GM18873 (cell line): ENCODE measurements at regions not wholly inside any gene's neighbourhood (a gene's known extent, or its start where the extent isn't known, plus 50 kb on each side); places are given as distances from the start of the nearest gene placed in this dataset.
"Not testable (repeated sequence)": the region's sequence is repeated elsewhere in the genome, so short reads cannot be mapped to it uniquely, and the experiment has no call there.

Experiments
- ATAC-seq: cut with Tn5 transposase; IDR thresholded peaks from one replicate; pipeline ENCODE4 v1.9.1; 2021; ENCODE audit warnings: mild to moderate bottlenecking, moderate library complexity, moderate number of reproducible peaks; ENCODE audit not compliant: unreplicated experiment, low FRiP score

- no peak for ATAC-seq
These were observed 506.9 kb upstream of the PCDH10 start for GRCh38 chr4:132642016-132642817.

DNA sequence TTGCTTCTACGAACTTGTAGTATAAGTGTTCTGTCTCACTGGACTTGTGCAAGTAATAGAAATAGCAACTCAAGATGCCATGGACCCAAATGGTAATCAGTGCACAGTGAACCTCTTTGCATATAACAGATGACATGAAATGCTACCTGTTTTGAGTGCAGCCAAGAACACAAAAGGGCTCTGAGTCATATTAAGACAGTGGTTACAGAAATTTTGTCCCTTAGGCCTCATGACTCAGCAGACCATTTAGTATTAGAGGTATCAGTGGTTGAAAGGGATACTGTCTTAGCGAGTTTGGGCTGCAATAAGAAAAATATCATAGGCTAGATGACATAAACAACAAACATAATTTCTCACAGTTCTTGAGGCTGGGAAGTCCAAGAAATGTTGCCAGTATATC, 502.9 kb upstream of the PCDH10 start:
- peak; percentile 76 for ATAC-seq

DNA sequence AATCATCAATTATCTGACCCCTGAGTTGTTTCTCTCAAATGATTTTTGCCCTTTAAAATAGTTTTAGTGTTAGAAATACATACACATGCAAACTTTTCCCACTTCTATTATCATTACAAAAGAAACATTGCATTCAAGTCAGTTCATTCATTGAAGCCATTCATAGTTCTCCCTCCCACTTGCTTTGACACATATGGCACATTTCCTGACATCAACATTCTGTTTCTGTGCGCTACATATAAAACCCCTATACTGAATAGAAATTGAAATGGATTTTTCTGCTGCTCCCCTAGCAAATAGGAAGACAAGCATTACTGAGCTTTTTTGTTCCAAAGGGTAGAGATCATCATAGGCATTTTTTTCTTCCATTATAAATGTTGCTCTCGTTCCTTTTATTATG, 497.9 kb upstream of the PCDH10 start:
- no peak for ATAC-seq

GRCh38 chr4:132660181-132660580, 488.9 kb upstream of the PCDH10 start:
- ATAC-seq: no peak

DNA sequence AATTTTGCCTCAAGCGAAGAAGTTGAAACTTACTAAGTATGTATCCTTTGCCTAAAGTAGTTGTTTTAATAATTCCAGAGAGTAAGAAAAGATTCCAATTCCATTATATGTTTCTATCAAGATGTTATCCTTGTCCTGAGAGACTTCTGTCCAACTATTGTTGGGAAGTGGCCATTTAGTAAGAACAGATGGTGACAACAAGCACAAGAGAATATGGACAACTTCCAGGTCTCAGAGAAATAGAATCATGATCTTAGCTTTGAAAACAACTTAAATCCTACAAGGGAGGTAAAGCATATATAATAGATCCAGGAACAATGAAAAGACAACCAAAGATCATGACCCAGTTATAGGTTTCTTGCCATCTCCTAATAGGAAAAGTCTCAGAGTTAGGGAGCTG, 486.6 kb upstream of the PCDH10 start:
- no peak for ATAC-seq

GRCh38 chr4:132669786-132670185, 479.3 kb upstream of the PCDH10 start:
- no peak for ATAC-seq

- no peak for ATAC-seq
These were observed 478.5 kb upstream of the PCDH10 start for GRCh38 chr4:132670557-132670956.

DNA sequence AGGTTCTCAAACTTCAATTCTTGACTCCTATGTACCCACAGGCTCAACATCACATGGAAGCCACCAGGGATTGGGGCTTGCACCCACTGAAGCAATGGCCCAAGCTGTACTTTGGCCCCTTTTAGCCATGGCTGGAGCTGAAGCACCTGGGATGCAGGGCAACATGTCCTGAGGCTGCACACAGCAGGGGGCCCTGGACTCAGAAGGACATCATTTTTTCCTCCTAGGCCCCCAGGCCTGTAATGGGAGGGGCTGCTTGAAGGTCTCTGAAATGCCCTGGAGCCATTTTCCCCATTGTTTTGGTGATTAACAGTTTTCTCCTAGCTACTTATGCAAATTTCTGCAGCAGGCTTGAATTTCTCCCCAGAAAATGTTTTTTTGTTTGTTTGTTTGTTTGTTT, 465.1 kb upstream of the PCDH10 start:
- no peak for ATAC-seq

DNA sequence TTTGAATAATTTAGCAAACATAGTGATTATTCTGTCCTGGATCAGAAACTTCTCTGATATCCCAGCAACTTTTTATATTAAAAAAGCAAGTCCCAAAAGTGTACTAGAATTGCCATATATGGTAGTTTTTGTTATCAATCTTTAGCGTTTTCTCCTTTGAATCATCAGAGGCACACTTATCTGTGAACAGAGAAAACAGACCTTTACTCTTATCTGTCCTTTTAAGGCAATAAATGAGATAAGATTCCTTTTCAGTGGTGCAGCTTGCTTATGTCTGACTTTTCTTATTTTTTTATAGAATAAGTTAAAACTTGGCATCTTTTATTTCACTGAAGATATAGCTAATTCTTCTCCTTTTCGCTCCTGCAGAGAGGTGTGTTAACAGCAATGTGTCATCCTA, 458.1 kb upstream of the PCDH10 start:
- no peak for ATAC-seq

GRCh38 chr4:132691668-132692067, 457.4 kb upstream of the PCDH10 start:
- ATAC-seq: no peak

DNA sequence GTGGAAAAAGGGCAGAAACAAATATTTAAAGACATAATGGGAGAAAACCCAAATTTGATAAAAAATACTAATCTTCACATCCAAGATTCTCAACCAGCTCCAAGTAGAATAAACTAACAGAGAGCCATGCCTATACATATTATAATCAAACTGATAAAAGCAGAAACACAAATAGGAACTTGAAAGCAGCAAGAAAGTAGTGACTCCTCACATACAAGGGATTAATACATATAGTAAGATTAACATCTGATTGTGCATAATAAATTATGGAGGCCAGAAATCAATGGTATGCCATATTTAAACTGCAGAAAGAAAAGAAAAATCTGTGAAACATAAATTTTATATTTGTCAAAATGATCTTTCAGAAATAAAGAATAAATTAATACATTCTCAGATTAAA, 454.3 kb upstream of the PCDH10 start:
- ATAC-seq: no peak

DNA sequence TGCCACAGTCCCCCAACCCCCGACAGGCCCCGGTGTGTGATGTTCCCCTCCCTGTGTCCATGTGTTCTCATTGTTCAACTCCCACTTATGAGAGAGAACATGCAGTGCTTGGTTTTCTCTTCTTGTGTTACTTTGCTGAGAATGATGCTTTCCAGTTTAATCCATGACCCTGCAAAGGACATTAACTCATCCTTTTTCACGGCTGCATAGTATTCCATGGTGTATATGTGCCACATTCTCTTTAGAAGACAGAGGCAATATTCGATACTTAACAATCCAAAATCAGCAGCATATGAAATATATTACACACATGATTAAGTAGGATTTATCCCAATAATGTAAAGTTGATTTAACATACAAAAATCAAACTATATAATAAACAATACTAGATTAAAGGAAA, 451.6 kb upstream of the PCDH10 start:
- ATAC-seq: not testable (repeated sequence)

GRCh38 chr4:132707955-132708354, 441.1 kb upstream of the PCDH10 start:
- no peak for ATAC-seq

DNA sequence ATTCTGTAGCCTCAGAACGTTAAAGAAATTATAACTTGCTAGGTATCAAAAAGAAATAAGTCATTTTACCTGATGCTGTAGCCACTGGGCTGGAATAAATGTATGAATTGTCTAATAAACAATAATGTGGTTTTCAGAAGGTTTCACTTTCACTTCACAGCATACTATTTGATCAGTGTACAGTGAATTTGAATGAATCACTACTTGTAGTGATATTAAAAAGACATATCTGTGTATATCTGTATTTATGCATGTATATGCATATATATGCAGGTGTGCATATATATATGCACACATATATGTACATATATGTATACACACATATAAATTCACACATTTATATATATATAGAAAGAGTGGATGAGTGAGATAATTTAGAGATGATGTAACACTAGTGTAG, 440.0 kb upstream of the PCDH10 start:
- no peak for ATAC-seq

GRCh38 chr4:132710971-132711370, 438.1 kb upstream of the PCDH10 start:
- ATAC-seq: no peak

- ATAC-seq: no peak
These were observed 411.8 kb upstream of the PCDH10 start for GRCh38 chr4:132737344-132737743.

- ATAC-seq: no peak
These were observed 389.8 kb upstream of the PCDH10 start for GRCh38 chr4:132759199-132759780.

GRCh38 chr4:132763465-132763864, 385.6 kb upstream of the PCDH10 start:
- no peak for ATAC-seq

- ATAC-seq: no peak
These were observed 381.2 kb upstream of the PCDH10 start for GRCh38 chr4:132767901-132768300.

GRCh38 chr4:132770776-132771175, 378.3 kb upstream of the PCDH10 start:
- ATAC-seq: no peak

DNA sequence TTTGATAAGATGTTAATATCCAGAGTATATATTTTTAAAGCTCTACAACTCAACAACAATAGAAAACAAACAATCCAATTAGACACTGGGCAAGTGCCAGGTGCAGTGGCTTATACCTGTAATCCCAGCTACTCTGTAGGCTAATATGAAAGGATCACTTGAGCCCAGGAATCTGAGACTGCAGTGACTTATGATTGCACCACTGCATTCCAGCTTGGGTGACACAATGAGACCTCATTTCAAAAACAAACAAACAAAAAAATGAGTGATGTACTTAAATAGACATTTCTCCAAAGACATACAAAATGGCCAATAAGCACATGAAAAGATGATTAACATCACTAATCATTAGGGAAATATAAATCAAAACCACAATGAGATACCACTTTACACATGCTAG, 356.8 kb upstream of the PCDH10 start:
- ATAC-seq: no peak

- ATAC-seq: no peak
These were observed 351.2 kb upstream of the PCDH10 start for GRCh38 chr4:132797856-132798255.
